GM23248 (cell line): ENCODE measurements at regions not wholly inside any gene's neighbourhood (a gene's known extent, or its start where the extent isn't known, plus 50 kb on each side); places are given as distances from the start of the nearest gene placed in this dataset.

Source experiments
- DNase-seq: peaks from one replicate; pipeline ENCODE4 v3.0.0-alpha.2; 2015
- H2AFZ ChIP-seq: fragments of 200-600 bp; sonication (generic); 2 replicates; pipeline ENCODE4 v1.6.1; 2016; ENCODE audit warnings: antibody characterized with exemption
- H3F3A ChIP-seq: fragments of 200-600 bp; sonication (generic); 2 replicates; pipeline ENCODE4 v1.6.1; 2016; ENCODE audit warnings: mild to moderate bottlenecking, antibody characterized with exemption, mixed run types; ENCODE audit not compliant: insufficient read depth
- H3K27ac ChIP-seq: fragments of 200-600 bp; sonication (generic); 2 replicates; pipeline ENCODE4 v1.5.1; 2016; ENCODE audit warnings: mild to moderate bottlenecking
- H3K27me3 ChIP-seq: fragments of 200-600 bp; sonication (generic); replicated peaks from 2 replicates; pipeline ENCODE4 v1.6.1; 2016; ENCODE audit warnings: mild to moderate bottlenecking; ENCODE audit not compliant: insufficient read depth
- H3K36me3 ChIP-seq: fragments of 200-600 bp; sonication (generic); 2 replicates; pipeline ENCODE4 v1.6.1; 2016; ENCODE audit warnings: low read depth, mild to moderate bottlenecking
- H3K4me1 ChIP-seq: fragments of 200-600 bp; sonication (generic); 2 replicates; pipeline ENCODE4 v1.6.1; 2016; ENCODE audit warnings: mild to moderate bottlenecking; ENCODE audit not compliant: insufficient read depth
- H3K4me2 ChIP-seq: fragments of 200-600 bp; sonication (generic); one replicate; pipeline ENCODE4 v1.6.1; 2016; ENCODE audit warnings: mild to moderate bottlenecking; ENCODE audit not compliant: unreplicated experiment
- H3K4me3 ChIP-seq: fragments of 200-600 bp; sonication (generic); 2 replicates; pipeline ENCODE4 v1.5.1; 2016; ENCODE audit warnings: mild to moderate bottlenecking
- H3K79me2 ChIP-seq: fragments of 200-600 bp; sonication (generic); 2 replicates; pipeline ENCODE4 v1.6.1; 2016; ENCODE audit warnings: mild to moderate bottlenecking; ENCODE audit not compliant: insufficient read depth
- H3K9ac ChIP-seq: fragments of 200-600 bp; sonication (generic); 2 replicates; pipeline ENCODE4 v1.6.1; 2016; ENCODE audit warnings: mild to moderate bottlenecking
- H3K9me2 ChIP-seq: fragments of 200-600 bp; sonication (generic); 2 replicates; pipeline ENCODE4 v1.6.1; 2016; ENCODE audit warnings: mixed run types, mild to moderate bottlenecking, moderate library complexity; ENCODE audit not compliant: insufficient read depth
- H3K9me3 ChIP-seq: fragments of 200-600 bp; sonication (generic); one replicate; pipeline ENCODE4 v1.6.1; 2017; ENCODE audit warnings: low read depth
- H4K20me1 ChIP-seq: fragments of 200-600 bp; sonication (generic); 2 replicates; pipeline ENCODE4 v1.6.0; 2016; ENCODE audit not compliant: insufficient read depth
- EZH2 ChIP-seq: fragments of 200-600 bp; sonication (generic); IDR thresholded peaks from 2 replicates; pipeline ENCODE4 v1.6.1; 2018; ENCODE audit warnings: antibody characterized with exemption, mild to moderate bottlenecking; ENCODE audit not compliant: insufficient read depth, poor library complexity, severe bottlenecking
- EZH2phosphoT487 ChIP-seq: fragments of 200-600 bp; sonication (generic); IDR thresholded peaks from 2 replicates; pipeline ENCODE4 v1.6.1; 2018; ENCODE audit warnings: antibody characterized with exemption, moderate library complexity, mild to moderate bottlenecking, low read depth; ENCODE audit not compliant: insufficient read depth
- WGBS, 2 experiments: methylation state at CpG; one replicate each; pipeline ENCODE4 v1.1.6; 2015 to 2017; ENCODE audit warnings: low lambda C conversion rate in 2 of 2, low coverage in 1 of 2; ENCODE audit errors: missing lambda C conversion rate in 2 of 2; 5-methylcytosine and 5-hydroxymethylcytosine counted together
- in situ Hi-C: fragments of 300-500 bp; cut with MboI; formaldehyde crosslinking; loops from 2 replicates; pipeline ENCODE4 v1.15.0; 2020

- H3K27me3 ChIP-seq = no peaks in the 10 kb centered on the region
- in situ Hi-C loops = no loop called here
- H3K4me3 ChIP-seq = no peak overlapping the region
- WGBS, 2 experiments = 19 to 23% methylated on average over 3 of the region's 3 CpGs
- no peak overlapping the region for H3K27ac ChIP-seq
- H3K4me2 ChIP-seq = no peak overlapping the region
- no peaks in the 10 kb centered on the region for H3K79me2 ChIP-seq
- no peaks in the 10 kb centered on the region for H3K9me2 ChIP-seq
- H4K20me1 ChIP-seq = no peaks in the 10 kb centered on the region
- H3K4me1 ChIP-seq = no peaks in the 10 kb centered on the region
- DNase-seq = no peak
- no peaks in the 10 kb centered on the region for H3K36me3 ChIP-seq
- no peak overlapping the region for H3K9ac ChIP-seq
- no peaks in the 10 kb centered on the region for H3F3A ChIP-seq
- H3K9me3 ChIP-seq = no peaks in the 10 kb centered on the region
- no peak overlapping the region for H2AFZ ChIP-seq
- TF ChIP-seq EZH2 (no peak), EZH2phosphoT487 (no peak)
These were observed 228.4 kb downstream of the DTHD1 start for GRCh38 chr4:36509845-36510244.

DNA sequence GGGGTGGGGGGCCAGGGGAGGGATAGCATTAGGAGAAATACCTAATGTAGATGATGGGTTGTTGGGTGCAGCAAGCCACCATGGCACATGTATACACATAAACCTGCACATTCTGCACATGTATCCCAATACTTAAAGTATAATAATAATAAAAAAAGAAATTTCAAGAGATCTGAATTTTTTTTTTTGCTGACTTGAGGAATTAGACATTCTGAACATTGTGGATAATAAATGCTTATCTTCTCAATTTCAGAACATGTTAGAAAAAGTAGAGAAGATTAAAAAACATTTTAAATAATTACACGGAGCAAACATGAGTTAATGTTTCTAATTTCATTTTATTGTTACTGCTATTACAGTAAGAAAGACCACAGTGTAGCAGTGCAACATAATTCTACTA, 230.4 kb downstream of the DTHD1 start:
- no peak for DNase-seq
- in situ Hi-C loops = no loop called here
- Histone ChIP-seq H3K9ac (no peak overlapping the region), H3F3A (no peaks in the 10 kb centered on the region), H4K20me1 (no peaks in the 10 kb centered on the region), H3K79me2 (no peaks in the 10 kb centered on the region), H3K9me2 (no peaks in the 10 kb centered on the region), H3K27ac (no peak overlapping the region), H3K4me1 (no peaks in the 10 kb centered on the region), H2AFZ (no peak overlapping the region), H3K27me3 (no peaks in the 10 kb centered on the region), H3K36me3 (no peaks in the 10 kb centered on the region), H3K4me3 (no peak overlapping the region), H3K4me2 (no peak overlapping the region), H3K9me3 (no peaks in the 10 kb centered on the region)
- TF ChIP-seq EZH2phosphoT487 = no peak
- no peak for TF ChIP-seq EZH2
- WGBS, 2 experiments = 51 to 63% methylated on average over 1 of the region's 1 CpG

GRCh38 chr4:36516522-36517095, 235.2 kb downstream of the DTHD1 start:
- no peak overlapping the region for H3K4me3 ChIP-seq
- no peaks in the 10 kb centered on the region for H4K20me1 ChIP-seq
- DNase-seq = no peak
- H3K4me2 ChIP-seq = no peak overlapping the region
- in situ Hi-C loops = no loop called here
- no peaks in the 10 kb centered on the region for H3K4me1 ChIP-seq
- no peaks in the 10 kb centered on the region for H3K9me2 ChIP-seq
- TF ChIP-seq EZH2phosphoT487 = no peak
- no peak for TF ChIP-seq EZH2
- no peaks in the 10 kb centered on the region for H3K79me2 ChIP-seq
- H3K27ac ChIP-seq = no peak overlapping the region
- no peaks in the 10 kb centered on the region for H3K36me3 ChIP-seq
- no peaks in the 10 kb centered on the region for H3F3A ChIP-seq
- H3K9me3 ChIP-seq = no peaks in the 10 kb centered on the region
- 8 to 13% methylated on average over 4 of the region's 4 CpGs for WGBS, 2 experiments
- no peaks in the 10 kb centered on the region for H3K27me3 ChIP-seq
- no peak overlapping the region for H2AFZ ChIP-seq
- no peak overlapping the region for H3K9ac ChIP-seq

DNA sequence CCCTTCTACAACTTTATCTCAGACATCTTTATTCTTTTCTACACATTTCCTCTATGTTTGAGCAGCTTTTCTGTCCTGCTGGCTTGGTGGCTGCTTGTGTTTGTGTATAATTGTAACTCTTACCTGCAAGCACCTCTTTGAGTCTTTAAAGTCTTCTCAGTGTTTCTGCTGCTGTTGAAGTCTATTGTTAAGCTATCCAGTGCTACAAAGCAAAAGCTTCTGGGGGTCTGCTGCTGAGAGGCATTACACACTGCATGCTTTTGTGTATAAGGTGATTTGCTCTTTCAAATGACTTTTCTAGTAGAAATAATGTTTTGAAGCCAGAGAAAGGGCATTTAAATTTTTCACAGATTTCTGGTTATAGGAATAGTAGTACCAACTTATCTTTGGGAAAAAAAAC, 241.8 kb downstream of the DTHD1 start:
- H4K20me1 ChIP-seq = no peaks in the 10 kb centered on the region
- no peak overlapping the region for H3K4me3 ChIP-seq
- no peak overlapping the region for H3K27ac ChIP-seq
- no peak for DNase-seq
- no peaks in the 10 kb centered on the region for H3K36me3 ChIP-seq
- no peak overlapping the region for H3K9ac ChIP-seq
- no peak overlapping the region for H2AFZ ChIP-seq
- in situ Hi-C loops = no loop called here
- H3F3A ChIP-seq = no peaks in the 10 kb centered on the region
- H3K9me3 ChIP-seq = no peaks in the 10 kb centered on the region
- no peaks in the 10 kb centered on the region for H3K9me2 ChIP-seq
- TF ChIP-seq EZH2phosphoT487 = no peak
- TF ChIP-seq EZH2 = no peak
- no peaks in the 10 kb centered on the region for H3K79me2 ChIP-seq
- no peaks in the 10 kb centered on the region for H3K27me3 ChIP-seq
- H3K4me1 ChIP-seq = no peaks in the 10 kb centered on the region
- no peak overlapping the region for H3K4me2 ChIP-seq
